GM10266 (cell line): ENCODE measurements at regions not wholly inside any gene's neighbourhood (a gene's known extent, or its start where the extent isn't known, plus 50 kb on each side); places are given as distances from the start of the nearest gene placed in this dataset.

Experiments
- DNase-seq: peaks from one replicate; pipeline ENCODE4 v3.0.0; 2012; ENCODE audit errors: extremely low spot score
- CTCF ChIP-seq: IDR thresholded peaks from 2 replicates; pipeline ENCODE4 v1.5.1; 2012; ENCODE audit warnings: mild to moderate bottlenecking, low read depth; ENCODE audit not compliant: control insufficient read depth, insufficient read depth; ENCODE audit errors: missing control alignments

- no peak for DNase-seq
- no peak for TF ChIP-seq CTCF
Measured at GRCh38 chr4:14249226-14249625, 621.7 kb upstream of the BOD1L1 start.

DNA sequence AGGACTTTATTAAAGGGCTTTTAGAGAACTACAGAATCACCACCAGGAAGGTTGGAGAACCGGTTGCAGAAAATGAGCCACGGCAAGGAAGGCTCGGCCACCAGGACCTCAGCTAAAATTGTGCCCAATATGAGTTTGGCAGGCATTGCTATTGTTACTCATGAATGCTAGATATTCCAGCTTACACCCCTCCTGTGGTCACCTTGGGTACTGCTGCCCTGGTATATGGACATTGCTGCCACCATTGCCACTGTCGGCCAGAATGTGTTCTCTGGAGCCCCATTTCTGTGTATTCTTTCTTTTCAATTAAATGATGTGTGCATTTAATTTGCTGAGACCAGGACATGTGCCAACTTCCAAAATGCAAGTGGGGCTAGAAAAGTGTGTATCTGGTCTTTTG lies 626.7 kb upstream of the BOD1L1 start:
- DNase-seq: no peak
- TF ChIP-seq CTCF: peak; percentile 35

GRCh38 chr4:14254926-14255325 lies 627.4 kb upstream of the BOD1L1 start:
- TF ChIP-seq CTCF: no peak
- DNase-seq: no peak

DNA sequence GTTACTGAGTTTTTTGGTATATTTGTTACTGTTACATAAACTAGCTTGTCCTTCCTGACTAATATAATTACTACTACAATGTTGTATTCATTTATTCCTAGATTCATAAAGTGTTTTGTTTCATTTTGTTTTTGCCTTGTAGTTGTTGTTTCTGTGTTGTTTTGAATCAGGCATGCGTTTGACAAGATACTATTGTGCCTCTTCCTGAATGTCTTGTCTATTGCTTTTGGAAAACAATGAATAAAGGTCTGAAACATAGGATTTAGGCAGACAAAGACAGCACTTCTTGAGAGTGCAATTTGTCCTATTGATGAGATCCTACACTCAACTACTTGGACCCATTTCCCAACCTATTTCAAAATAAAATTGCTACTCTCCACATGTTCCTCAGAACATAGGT lies 630.4 kb upstream of the BOD1L1 start:
- no peak for DNase-seq
- TF ChIP-seq CTCF: no peak

DNA sequence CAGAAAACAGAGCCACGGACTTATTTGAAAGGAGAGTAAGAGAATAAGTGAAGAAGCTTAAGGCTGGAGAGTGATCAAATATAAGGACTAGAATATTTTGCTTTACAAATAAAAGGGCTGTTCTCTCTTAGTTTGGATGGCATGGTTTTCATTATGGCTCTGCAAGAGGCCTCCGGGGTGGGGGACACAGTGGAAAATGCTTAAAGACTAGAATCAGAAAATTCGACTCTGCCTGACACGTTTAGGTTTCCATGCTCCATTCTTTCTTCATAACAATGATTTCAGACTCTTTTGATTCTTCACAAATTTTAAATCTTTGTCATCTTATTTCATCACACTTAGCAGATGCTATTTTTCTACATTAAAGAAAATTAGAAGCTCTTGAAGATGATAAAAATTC lies 632.4 kb upstream of the BOD1L1 start:
- DNase-seq: no peak
- no peak for TF ChIP-seq CTCF

DNA sequence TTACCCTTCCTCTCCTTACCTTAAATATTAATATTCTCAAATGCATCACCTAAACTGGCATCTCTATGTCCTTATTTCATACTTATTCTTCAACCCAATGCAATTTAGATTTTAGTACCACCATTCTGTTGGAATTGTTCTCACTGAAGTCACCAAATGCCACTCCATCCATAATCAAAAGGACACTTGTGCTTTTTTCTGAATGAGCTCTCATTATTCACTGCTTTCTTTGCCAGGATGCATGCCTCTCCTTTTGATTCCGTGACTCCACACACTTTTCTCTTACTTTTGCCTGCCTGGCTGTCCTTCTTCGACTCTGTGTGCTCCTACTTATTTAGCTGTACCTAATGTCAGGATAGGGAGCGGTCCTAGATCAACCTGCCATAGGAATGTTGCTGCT lies 633.1 kb upstream of the BOD1L1 start:
- DNase-seq: no peak
- TF ChIP-seq CTCF: no peak

GRCh38 chr4:14262221-14262620 lies 634.7 kb upstream of the BOD1L1 start:
- TF ChIP-seq CTCF: no peak
- no peak for DNase-seq

- no peak for TF ChIP-seq CTCF
- no peak for DNase-seq
Measured at GRCh38 chr4:14264437-14264836, 636.9 kb upstream of the BOD1L1 start.
